ENCODE measurements at regions not wholly inside any gene's neighbourhood (a gene's known extent, or its start where the extent isn't known, plus 50 kb on each side); places are given as distances from the start of the nearest gene placed in this dataset.
"Not testable (repeated sequence)": the region's sequence is repeated elsewhere in the genome, so short reads cannot be mapped to it uniquely, and the experiment has no call there.

- WGBS, 2 donors = 92 to 95% methylated on average over 5 of the region's 5 CpGs
- DNase-seq (ENCODE audit: low spot score in 2 of 2) = no peak
- Histone ChIP-seq H3K4me1 (no peaks in the 10 kb centered on the region), H3K9me3 (no peaks in the 10 kb centered on the region), H3K36me3 (no peaks in the 10 kb centered on the region), H3K4me3 (no peak overlapping the region), H3K27me3 (no peaks in the 10 kb centered on the region), H3K27ac (no peak overlapping the region)
- TF ChIP-seq, protein P1, sequence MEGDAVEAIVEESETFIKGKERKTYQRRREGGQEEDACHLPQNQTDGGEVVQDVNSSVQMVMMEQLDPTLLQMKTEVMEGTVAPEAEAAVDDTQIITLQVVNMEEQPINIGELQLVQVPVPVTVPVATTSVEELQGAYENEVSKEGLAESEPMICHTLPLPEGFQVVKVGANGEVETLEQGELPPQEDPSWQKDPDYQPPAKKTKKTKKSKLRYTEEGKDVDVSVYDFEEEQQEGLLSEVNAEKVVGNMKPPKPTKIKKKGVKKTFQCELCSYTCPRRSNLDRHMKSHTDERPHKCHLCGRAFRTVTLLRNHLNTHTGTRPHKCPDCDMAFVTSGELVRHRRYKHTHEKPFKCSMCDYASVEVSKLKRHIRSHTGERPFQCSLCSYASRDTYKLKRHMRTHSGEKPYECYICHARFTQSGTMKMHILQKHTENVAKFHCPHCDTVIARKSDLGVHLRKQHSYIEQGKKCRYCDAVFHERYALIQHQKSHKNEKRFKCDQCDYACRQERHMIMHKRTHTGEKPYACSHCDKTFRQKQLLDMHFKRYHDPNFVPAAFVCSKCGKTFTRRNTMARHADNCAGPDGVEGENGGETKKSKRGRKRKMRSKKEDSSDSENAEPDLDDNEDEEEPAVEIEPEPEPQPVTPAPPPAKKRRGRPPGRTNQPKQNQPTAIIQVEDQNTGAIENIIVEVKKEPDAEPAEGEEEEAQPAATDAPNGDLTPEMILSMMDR (IDR thresholded peaks at IDR 0.05) = no peak
- TF ChIP-seq EP300 (IDR thresholded peaks at IDR 0.05) (no peak), POLR2A (IDR thresholded peaks at IDR 0.05) (no peak)
These were observed 85.5 kb downstream of the PMAIP1 start for GRCh38 chr18:59985289-59985688.

DNA sequence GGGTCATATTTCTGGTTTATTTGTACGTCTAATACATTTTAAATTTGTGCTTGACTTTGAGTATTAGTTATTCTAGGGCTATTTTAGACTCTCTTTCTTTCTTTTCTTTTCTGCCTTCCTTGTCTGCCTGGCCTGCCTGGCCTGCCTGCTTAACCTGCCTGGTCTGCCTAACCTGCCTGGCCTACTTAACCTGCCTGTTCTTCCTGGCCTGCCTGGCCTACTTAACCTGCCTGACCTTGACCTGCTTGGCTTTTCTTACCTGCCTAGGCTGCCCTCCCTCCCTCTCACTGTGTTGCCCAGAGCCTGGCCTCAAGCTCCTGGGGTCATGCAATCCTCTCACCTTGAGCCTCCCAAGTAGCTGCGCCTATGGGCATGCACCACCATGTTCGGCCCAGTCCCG is 83.7 kb downstream of the PMAIP1 start:
- H3K9me3 ChIP-seq = no peaks in the 10 kb centered on the region
- H3K36me3 ChIP-seq = no peaks in the 10 kb centered on the region
- no peaks in the 10 kb centered on the region for H3K4me1 ChIP-seq
- no peak for DNase-seq (ENCODE audit: low spot score in 2 of 2)
- no peaks in the 10 kb centered on the region for H3K27me3 ChIP-seq
- 95 to 96% methylated on average over 4 of the region's 4 CpGs for WGBS, 2 donors
- H3K27ac ChIP-seq = no peak overlapping the region
- no peak overlapping the region for H3K4me3 ChIP-seq
- TF ChIP-seq, protein P1 (IDR thresholded peaks at IDR 0.05) = no peak
- TF ChIP-seq POLR2A (IDR thresholded peaks at IDR 0.05) (no peak), EP300 (IDR thresholded peaks at IDR 0.05) (no peak)

- no peaks in the 10 kb centered on the region for H3K36me3 ChIP-seq
- no peak overlapping the region for H3K27ac ChIP-seq
- no peaks in the 10 kb centered on the region for H3K9me3 ChIP-seq
- WGBS, 2 donors = 88 to 96% methylated on average over 3 of the region's 3 CpGs
- TF ChIP-seq, protein P1 (IDR thresholded peaks at IDR 0.05) = no peak
- TF ChIP-seq POLR2A (IDR thresholded peaks at IDR 0.05) (no peak), EP300 (IDR thresholded peaks at IDR 0.05) (no peak)
- no peaks in the 10 kb centered on the region for H3K27me3 ChIP-seq
- H3K4me1 ChIP-seq = no peaks in the 10 kb centered on the region
- DNase-seq (ENCODE audit: low spot score in 2 of 2) = no peak
- H3K4me3 ChIP-seq = no peak overlapping the region
These were observed 80.4 kb downstream of the PMAIP1 start for GRCh38 chr18:59980188-59980637.

- Histone ChIP-seq H3K36me3 (no peaks in the 10 kb centered on the region), H3K9me3 (no peaks in the 10 kb centered on the region), H3K4me3 (no peak overlapping the region), H3K27ac (no peak overlapping the region), H3K27me3 (peaks cover 0 to 12% of the 10 kb centered on the region in 2 donors), H3K4me1 (no peaks in the 10 kb centered on the region)
- 60 to 63% methylated on average over 4 of the region's 4 CpGs for WGBS, 2 donors
- no peak for TF ChIP-seq POLR2A (IDR thresholded peaks at IDR 0.05)
- TF ChIP-seq, protein P1 (IDR thresholded peaks at IDR 0.05) = no peak
- no peak for TF ChIP-seq EP300 (IDR thresholded peaks at IDR 0.05)
- no peak for DNase-seq (ENCODE audit: low spot score in 2 of 2)
These were observed 72.2 kb downstream of the PMAIP1 start for GRCh38 chr18:59971871-59972428.

DNA sequence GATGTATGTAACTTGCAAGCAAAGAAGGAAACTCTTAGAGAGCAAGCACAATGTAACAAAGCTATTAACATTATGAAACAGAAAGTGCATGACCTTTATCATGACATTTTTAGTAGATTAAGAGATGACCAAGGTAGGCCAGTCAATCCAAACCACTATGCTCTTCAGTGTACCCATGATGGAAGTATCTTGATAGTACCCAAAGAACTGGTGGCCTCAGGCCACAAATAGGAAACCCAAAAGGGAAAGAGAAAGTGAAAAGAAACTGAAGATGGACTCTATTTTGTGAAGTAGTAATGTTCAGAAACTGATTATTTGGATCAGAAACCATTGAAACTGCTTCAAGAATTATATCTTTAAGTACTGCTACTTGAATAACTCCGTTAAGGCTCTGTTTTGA is 71.3 kb downstream of the PMAIP1 start:
- H3K9me3 ChIP-seq; H3K36me3 ChIP-seq; H3K4me3 ChIP-seq; DNase-seq (ENCODE audit: low spot score in 2 of 2); H3K27ac ChIP-seq; H3K4me1 ChIP-seq: not testable (repeated sequence)
- WGBS, 2 donors = 90 to 93% methylated on average over 1 of the region's 1 CpG
- H3K27me3 ChIP-seq = peaks cover 0 to 12% of the 10 kb centered on the region in 2 donors

- not testable (repeated sequence) for H3K36me3 ChIP-seq; H3K27ac ChIP-seq; H3K4me1 ChIP-seq; DNase-seq (ENCODE audit: low spot score in 2 of 2); H3K9me3 ChIP-seq
- peaks cover 0 to 12% of the 10 kb centered on the region in 2 donors for H3K27me3 ChIP-seq
- 48 to 54% methylated on average over 48 to 54 of the region's 56 CpGs for WGBS, 2 donors
- H3K4me3 ChIP-seq = peak overlapping the region in 2 of 4 donors; percentile 5 to 8
These were observed 69.8 kb downstream of the PMAIP1 start for GRCh38 chr18:59969477-59970028.

All from tibial nerve (tissue), 4 donors.